SH-SY5Y (cell line): ENCODE measurements at regions not wholly inside any gene's neighbourhood (a gene's known extent, or its start where the extent isn't known, plus 50 kb on each side); places are given as distances from the start of the nearest gene placed in this dataset.

Experiments
- GATA2 ChIP-seq: IDR thresholded peaks from 2 replicates; pipeline ENCODE4 v1.6.1; 2011; ENCODE audit warnings: mild to moderate bottlenecking, low read depth, low read length
- GATA3 ChIP-seq: IDR thresholded peaks from 2 replicates; pipeline ENCODE4 v1.6.1; 2011; ENCODE audit warnings: low read depth, mild to moderate bottlenecking, low read length, moderate library complexity

GRCh38 chr16:86291491-86291890, 218.8 kb upstream of the FOXF1 start:
- no peak for TF ChIP-seq GATA2
- TF ChIP-seq GATA3, result no peak
